GM12891 (cell line): ENCODE measurements at regions not wholly inside any gene's neighbourhood (a gene's known extent, or its start where the extent isn't known, plus 50 kb on each side); places are given as distances from the start of the nearest gene placed in this dataset.

Experiments used
- POLR2A ChIP-seq: IDR thresholded peaks from 2 replicates; pipeline ENCODE4 v1.6.1; 2011; ENCODE audit warnings: low read depth, low read length, control low read depth
- SPI1 ChIP-seq: IDR thresholded peaks from 2 replicates; pipeline ENCODE4 v1.6.1; 2011; ENCODE audit warnings: low read depth, low read length, control low read depth
- TAF1 ChIP-seq: IDR thresholded peaks from 2 replicates; pipeline ENCODE4 v1.6.1; 2011; ENCODE audit warnings: low read depth, low read length, control low read depth

- TF ChIP-seq POLR2A = no peak
- TF ChIP-seq SPI1 = peak; percentile 78
- no peak for TF ChIP-seq TAF1
Observed at GRCh38 chr12:92612611-92613010, 90.2 kb upstream of the PLEKHG7 start.
